T-helper 17 cell (primary cell): ENCODE measurements at regions not wholly inside any gene's neighbourhood (a gene's known extent, or its start where the extent isn't known, plus 50 kb on each side); places are given as distances from the start of the nearest gene placed in this dataset.
A peak's percentile ranks its signal among the peaks of the same experiment; 100 is the strongest.

Experiments
- ATAC-seq: fragments of 150-1000 bp; cut with Tn5 transposase; 2 replicates; pipeline ENCODE4 v1.10.0; 2021; ENCODE audit warnings: mild to moderate bottlenecking, moderate library complexity
- DNase-seq, 3 donors: peaks; one replicate each; pipeline versions ENCODE4 v3.0.0 to v3.0.0-alpha.2; 2020 to 2021
- H3K9me3 ChIP-seq: one replicate; pipeline ENCODE4 v1.7.0; 2013; ENCODE audit warnings: low read length, mild to moderate bottlenecking; ENCODE audit not compliant: control insufficient read depth, poor library complexity, severe bottlenecking
- H3K27ac Mint-ChIP-seq: one replicate; pipeline ENCODE4 v1.8.0; 2022; ENCODE audit warnings: mild to moderate bottlenecking, moderate library complexity, mixed read lengths
- H3K27me3 Mint-ChIP-seq: one replicate; pipeline ENCODE4 v1.8.0; 2022; ENCODE audit warnings: mixed read lengths
- H3K36me3 Mint-ChIP-seq: one replicate; pipeline ENCODE4 v1.8.0; 2022; ENCODE audit warnings: low read depth, mixed read lengths
- H3K4me1 Mint-ChIP-seq: one replicate; pipeline ENCODE4 v1.8.0; 2022; ENCODE audit warnings: mild to moderate bottlenecking, mixed read lengths
- H3K4me3 Mint-ChIP-seq: one replicate; pipeline ENCODE4 v1.8.0; 2022; ENCODE audit warnings: mild to moderate bottlenecking, moderate library complexity, mixed read lengths

- DNase-seq = no peak
- peaks cover 4% of the 10 kb centered on the region for H3K36me3 Mint-ChIP-seq
- no peak overlapping the region for H3K27ac Mint-ChIP-seq
- ATAC-seq = no peak
- peaks cover 3% of the 10 kb centered on the region for H3K9me3 ChIP-seq
- no peak overlapping the region for H3K4me3 Mint-ChIP-seq
- H3K4me1 Mint-ChIP-seq = peaks cover 2% of the 10 kb centered on the region
- H3K27me3 Mint-ChIP-seq = peaks cover 37% of the 10 kb centered on the region
Observed at GRCh38 chr10:2992401-2993198, 74.7 kb upstream of the PFKP start.

- H3K27me3 Mint-ChIP-seq = peaks cover 30% of the 10 kb centered on the region
- DNase-seq (no peak), ATAC-seq (no peak)
- H3K36me3 Mint-ChIP-seq = peaks cover 11% of the 10 kb centered on the region
- H3K4me3 Mint-ChIP-seq = no peak overlapping the region
- peaks cover 6% of the 10 kb centered on the region for H3K4me1 Mint-ChIP-seq
- no peak overlapping the region for H3K27ac Mint-ChIP-seq
- peaks cover 3% of the 10 kb centered on the region for H3K9me3 ChIP-seq
Observed at GRCh38 chr10:2990764-2991163, 76.6 kb upstream of the PFKP start.

GRCh38 chr10:2989292-2989947 is 77.9 kb upstream of the PFKP start:
- ATAC-seq = no peak
- Mint-ChIP-seq H3K36me3 (peaks cover 7% of the 10 kb centered on the region), H3K27ac (no peak overlapping the region), H3K4me3 (no peak overlapping the region), H3K4me1 (peaks cover 5% of the 10 kb centered on the region), H3K27me3 (peaks cover 35% of the 10 kb centered on the region)
- peaks cover 3% of the 10 kb centered on the region for H3K9me3 ChIP-seq
- DNase-seq = no peak

- DNase-seq = no peak
- Mint-ChIP-seq H3K36me3 (peaks cover 7% of the 10 kb centered on the region), H3K4me1 (peaks cover 5% of the 10 kb centered on the region), H3K4me3 (no peak overlapping the region), H3K27me3 (peaks cover 37% of the 10 kb centered on the region), H3K27ac (no peak overlapping the region)
- no peak for ATAC-seq
- peaks cover 3% of the 10 kb centered on the region for H3K9me3 ChIP-seq
Observed at GRCh38 chr10:2987185-2987768, 80.1 kb upstream of the PFKP start.

- peaks cover 37% of the 10 kb centered on the region for H3K27me3 Mint-ChIP-seq
- no peak for ATAC-seq
- H3K4me3 Mint-ChIP-seq = peak overlapping the region; percentile 10
- peaks cover 7% of the 10 kb centered on the region for H3K36me3 Mint-ChIP-seq
- peaks cover 3% of the 10 kb centered on the region for H3K9me3 ChIP-seq
- peaks cover 5% of the 10 kb centered on the region for H3K4me1 Mint-ChIP-seq
- DNase-seq = no peak
- no peak overlapping the region for H3K27ac Mint-ChIP-seq
Observed at GRCh38 chr10:2986391-2986801, 81.0 kb upstream of the PFKP start.

- H3K27me3 Mint-ChIP-seq = peaks cover 35% of the 10 kb centered on the region
- DNase-seq (no peak), ATAC-seq (no peak)
- peaks cover 5% of the 10 kb centered on the region for H3K4me1 Mint-ChIP-seq
- no peak overlapping the region for H3K4me3 Mint-ChIP-seq
- H3K36me3 Mint-ChIP-seq = peaks cover 7% of the 10 kb centered on the region
- no peak overlapping the region for H3K27ac Mint-ChIP-seq
- peaks cover 3% of the 10 kb centered on the region for H3K9me3 ChIP-seq
Observed at GRCh38 chr10:2985729-2986232, 81.6 kb upstream of the PFKP start.

GRCh38 chr10:2984682-2985081 is 82.7 kb upstream of the PFKP start:
- Mint-ChIP-seq H3K4me3 (no peak overlapping the region), H3K27ac (no peak overlapping the region), H3K36me3 (peaks cover 7% of the 10 kb centered on the region), H3K4me1 (peaks cover 5% of the 10 kb centered on the region), H3K27me3 (peaks cover 35% of the 10 kb centered on the region)
- H3K9me3 ChIP-seq = peaks cover 2% of the 10 kb centered on the region
- DNase-seq (no peak), ATAC-seq (no peak)

GRCh38 chr10:2982146-2982545 is 85.2 kb upstream of the PFKP start:
- peaks cover 29% of the 10 kb centered on the region for H3K27me3 Mint-ChIP-seq
- DNase-seq = no peak
- H3K27ac Mint-ChIP-seq = no peak overlapping the region
- ATAC-seq = no peak
- H3K4me1 Mint-ChIP-seq = peaks cover 7% of the 10 kb centered on the region
- H3K36me3 Mint-ChIP-seq = peaks cover 4% of the 10 kb centered on the region
- H3K9me3 ChIP-seq = no peaks in the 10 kb centered on the region
- no peak overlapping the region for H3K4me3 Mint-ChIP-seq

GRCh38 chr10:2981361-2981801 is 86.0 kb upstream of the PFKP start:
- peak overlapping the region; percentile 12 for H3K4me3 Mint-ChIP-seq
- ATAC-seq (no peak), DNase-seq (no peak)
- H3K4me1 Mint-ChIP-seq = peaks cover 7% of the 10 kb centered on the region
- H3K27ac Mint-ChIP-seq = no peak overlapping the region
- peaks cover 3% of the 10 kb centered on the region for H3K36me3 Mint-ChIP-seq
- H3K27me3 Mint-ChIP-seq = peaks cover 24% of the 10 kb centered on the region
- H3K9me3 ChIP-seq = no peaks in the 10 kb centered on the region

- DNase-seq = no peak
- Mint-ChIP-seq H3K27me3 (peaks cover 19% of the 10 kb centered on the region), H3K4me1 (peaks cover 2% of the 10 kb centered on the region), H3K4me3 (no peak overlapping the region), H3K27ac (no peak overlapping the region), H3K36me3 (no peaks in the 10 kb centered on the region)
- ATAC-seq = no peak
- H3K9me3 ChIP-seq = no peaks in the 10 kb centered on the region
Observed at GRCh38 chr10:2980791-2981360, 86.5 kb upstream of the PFKP start.

GRCh38 chr10:2980116-2980515 is 87.2 kb upstream of the PFKP start:
- Mint-ChIP-seq H3K4me3 (no peak overlapping the region), H3K27me3 (peaks cover 13% of the 10 kb centered on the region), H3K4me1 (peaks cover 2% of the 10 kb centered on the region), H3K36me3 (no peaks in the 10 kb centered on the region), H3K27ac (no peak overlapping the region)
- DNase-seq (no peak), ATAC-seq (no peak)
- H3K9me3 ChIP-seq = no peaks in the 10 kb centered on the region

GRCh38 chr10:2979306-2979705 is 88.0 kb upstream of the PFKP start:
- ATAC-seq = no peak
- no peaks in the 10 kb centered on the region for H3K9me3 ChIP-seq
- Mint-ChIP-seq H3K27me3 (peaks cover 5% of the 10 kb centered on the region), H3K4me1 (peaks cover 2% of the 10 kb centered on the region), H3K27ac (no peak overlapping the region), H3K4me3 (no peak overlapping the region), H3K36me3 (no peaks in the 10 kb centered on the region)
- DNase-seq = no peak

GRCh38 chr10:2978574-2979273 is 88.6 kb upstream of the PFKP start:
- Mint-ChIP-seq H3K27me3 (peaks cover 4% of the 10 kb centered on the region), H3K36me3 (no peaks in the 10 kb centered on the region), H3K27ac (peak overlapping the region; percentile 65), H3K4me3 (no peak overlapping the region), H3K4me1 (peaks cover 2% of the 10 kb centered on the region)
- DNase-seq (no peak), ATAC-seq (no peak)
- H3K9me3 ChIP-seq = no peaks in the 10 kb centered on the region
